Lower lobe of right lung (tissue), 2 donors: ENCODE measurements at regions not wholly inside any gene's neighbourhood (a gene's known extent, or its start where the extent isn't known, plus 50 kb on each side); places are given as distances from the start of the nearest gene placed in this dataset.
"Not testable (repeated sequence)": the region's sequence is repeated elsewhere in the genome, so short reads cannot be mapped to it uniquely, and the experiment has no call there.

Experiments used
- ATAC-seq, 2 donors: fragments of 200-7000 bp; cut with Tn5 transposase; one replicate each; pipeline ENCODE4 v1.9.1; 2020 to 2022; ENCODE audit warnings: mild to moderate bottlenecking in 2 of 2, moderate library complexity in 2 of 2
- DNase-seq: peaks from one replicate; pipeline ENCODE4 v3.0.0-alpha.2; 2020
- H3K27ac ChIP-seq: fragments of 200-600 bp; one replicate; pipeline ENCODE4 v1.8.0; 2022
- H3K27me3 ChIP-seq: fragments of 200-600 bp; one replicate; pipeline ENCODE4 v1.8.0; 2022; ENCODE audit warnings: low read depth
- H3K36me3 ChIP-seq: fragments of 200-600 bp; one replicate; pipeline ENCODE4 v1.8.0; 2022; ENCODE audit warnings: mild to moderate bottlenecking
- H3K4me1 ChIP-seq: fragments of 200-600 bp; one replicate; pipeline ENCODE4 v1.8.0; 2022
- H3K4me3 ChIP-seq: fragments of 200-600 bp; one replicate; pipeline ENCODE4 v1.8.0; 2022; ENCODE audit warnings: mild to moderate bottlenecking
- H3K9me3 ChIP-seq: fragments of 200-600 bp; one replicate; pipeline ENCODE4 v1.8.0; 2022
- CTCF ChIP-seq: fragments of 200-600 bp; IDR thresholded peaks from one replicate; pipeline ENCODE4 v1.8.0; 2022; ENCODE audit warnings: antibody characterized with exemption, mild to moderate bottlenecking
- intact Hi-C: fragments of 100-400 bp; cut with DNase I; formaldehyde crosslinking; loops from one replicate; pipeline ENCODE4 v1.11.0; 2022
- donor health status: DM: no; HTN: yes; CAD: no; lungs with severe emphysema.

- intact Hi-C loops: no loop called here
- TF ChIP-seq CTCF: no peak
- peaks cover under 1% of the 10 kb centered on the region for H3K9me3 ChIP-seq
- H3K4me1 ChIP-seq: no peaks in the 10 kb centered on the region
- H3K4me3 ChIP-seq: no peak overlapping the region
- no peaks in the 10 kb centered on the region for H3K27me3 ChIP-seq
- no peak overlapping the region for H3K27ac ChIP-seq
- ATAC-seq (no peak), DNase-seq (peak; percentile 6)
- H3K36me3 ChIP-seq: no peaks in the 10 kb centered on the region
Measured at GRCh38 chr7:152501506-152501905, 65.7 kb upstream of the KMT2C start.

GRCh38 chr7:152499969-152500368, 64.2 kb upstream of the KMT2C start:
- H3K9me3 ChIP-seq, H3K4me1 ChIP-seq: not testable (repeated sequence)

GRCh38 chr7:152495867-152496266, 60.1 kb upstream of the KMT2C start:
- peaks cover 5% of the 10 kb centered on the region for H3K9me3 ChIP-seq
- no peak for TF ChIP-seq CTCF
- H3K4me3 ChIP-seq: no peak overlapping the region
- DNase-seq (no peak), ATAC-seq (no peak)
- intact Hi-C loops: no loop called here
- H3K27ac ChIP-seq: no peak overlapping the region
- H3K4me1 ChIP-seq: no peaks in the 10 kb centered on the region
- H3K36me3 ChIP-seq: no peaks in the 10 kb centered on the region
- H3K27me3 ChIP-seq: no peaks in the 10 kb centered on the region

More at GRCh38 chr7:152499969-152500368, 64.2 kb upstream of the KMT2C start:
- intact Hi-C loops, ATAC-seq, H3K4me3 ChIP-seq, H3K36me3 ChIP-seq, H3K27me3 ChIP-seq, DNase-seq, H3K27ac ChIP-seq: not testable (repeated sequence)

- H3K4me3 ChIP-seq: no peak overlapping the region
- ATAC-seq (no peak), DNase-seq (no peak)
- no peaks in the 10 kb centered on the region for H3K36me3 ChIP-seq
- intact Hi-C loops: no loop called here
- H3K9me3 ChIP-seq: peaks cover 5% of the 10 kb centered on the region
- no peaks in the 10 kb centered on the region for H3K27me3 ChIP-seq
- H3K27ac ChIP-seq: no peak overlapping the region
- no peak for TF ChIP-seq CTCF
- no peaks in the 10 kb centered on the region for H3K4me1 ChIP-seq
Measured at GRCh38 chr7:152492952-152493351, 57.1 kb upstream of the KMT2C start.

GRCh38 chr7:152489044-152489443, 53.2 kb upstream of the KMT2C start:
- no peak for DNase-seq
- H3K4me3 ChIP-seq: no peak overlapping the region
- H3K4me1 ChIP-seq: no peaks in the 10 kb centered on the region
- no peaks in the 10 kb centered on the region for H3K36me3 ChIP-seq
- TF ChIP-seq CTCF: no peak
- ATAC-seq: no peak
- no peak overlapping the region for H3K27ac ChIP-seq
- no peaks in the 10 kb centered on the region for H3K9me3 ChIP-seq
- intact Hi-C loops: no loop called here
- H3K27me3 ChIP-seq: no peaks in the 10 kb centered on the region

DNA sequence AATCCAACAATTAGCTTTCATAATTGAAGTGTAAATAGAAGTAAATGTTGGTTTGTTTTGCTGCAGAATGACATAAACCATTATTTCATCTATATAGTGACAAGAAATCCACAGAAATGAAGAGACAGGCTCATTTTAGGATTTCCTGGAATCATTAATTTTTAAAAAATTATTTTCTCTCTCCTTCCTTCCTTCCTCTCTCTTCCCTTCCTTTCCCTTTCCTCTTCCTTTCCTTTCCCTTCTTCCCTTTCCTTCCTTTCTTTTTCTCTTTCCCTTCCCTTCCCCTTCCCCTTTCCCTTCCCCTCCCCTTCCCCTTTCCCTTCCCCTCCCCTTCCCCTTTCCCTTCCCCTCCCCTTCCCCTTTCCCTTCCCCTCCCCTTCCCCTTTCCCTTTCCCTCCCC, 51.2 kb upstream of the KMT2C start:
- Histone ChIP-seq H3K9me3 (no peaks in the 10 kb centered on the region), H3K27ac (no peak overlapping the region), H3K4me1 (no peaks in the 10 kb centered on the region), H3K4me3 (no peak overlapping the region), H3K27me3 (no peaks in the 10 kb centered on the region), H3K36me3 (no peaks in the 10 kb centered on the region)
- TF ChIP-seq CTCF: no peak
- ATAC-seq (no peak), DNase-seq (no peak)
- intact Hi-C loops: no loop called here
